ENCODE measurements at regions not wholly inside any gene's neighbourhood (a gene's known extent, or its start where the extent isn't known, plus 50 kb on each side); places are given as distances from the start of the nearest gene placed in this dataset.

DNA sequence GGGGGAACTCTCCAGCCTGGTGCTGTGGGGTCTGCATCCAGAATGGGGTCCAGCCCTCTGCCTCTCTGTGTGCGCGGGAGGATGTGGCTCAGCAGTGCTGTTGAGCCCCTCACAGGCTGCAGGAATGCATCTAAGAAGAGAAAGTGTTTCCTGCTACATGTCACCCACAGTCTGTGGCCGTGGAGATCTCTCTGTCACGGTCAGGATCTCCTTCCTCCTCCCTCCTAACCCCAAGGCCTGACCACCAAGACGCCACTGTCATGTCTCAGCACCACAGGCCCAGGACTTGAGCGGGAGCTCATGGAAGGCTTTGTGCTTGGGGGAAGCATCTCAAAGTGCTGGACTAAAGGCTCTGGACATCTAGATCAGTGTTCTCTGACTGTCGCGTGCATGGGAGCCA is 90.1 kb downstream of the SREK1 start:
- Mint-ChIP-seq H3K27me3 (peaks cover 6% of the 10 kb centered on the region), H3K4me1 (no peaks in the 10 kb centered on the region), H3K27ac (no peak overlapping the region), H3K9me3 (no peaks in the 10 kb centered on the region), H3K4me3 (no peak overlapping the region), H3K36me3 (no peaks in the 10 kb centered on the region)
- no peak for DNase-seq
- CTCF ChIA-PET: no interaction called here

DNA sequence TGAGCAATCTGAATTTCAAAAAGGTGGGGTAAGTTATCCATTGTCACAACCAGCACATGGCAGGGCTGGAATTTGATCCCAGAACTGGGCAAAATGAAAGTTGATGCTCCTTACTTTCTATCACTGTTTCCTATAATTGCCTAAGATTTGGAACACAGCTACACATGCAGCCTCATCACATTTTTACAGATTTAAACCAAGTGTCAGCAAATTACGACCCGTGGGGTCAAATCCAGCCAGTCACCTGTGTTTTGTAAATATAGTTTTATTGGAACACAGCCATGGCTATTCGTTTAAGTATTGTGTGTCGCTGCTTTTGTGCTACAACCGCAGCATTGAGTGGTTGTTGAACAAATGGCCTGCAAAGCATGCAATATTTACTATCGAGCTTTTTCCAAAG is 94.3 kb downstream of the SREK1 start:
- no peak overlapping the region for H3K4me3 Mint-ChIP-seq
- no peaks in the 10 kb centered on the region for H3K9me3 Mint-ChIP-seq
- H3K36me3 Mint-ChIP-seq: no peaks in the 10 kb centered on the region
- H3K27me3 Mint-ChIP-seq: peaks cover 11% of the 10 kb centered on the region
- H3K4me1 Mint-ChIP-seq: no peaks in the 10 kb centered on the region
- DNase-seq: no peak
- CTCF ChIA-PET: interaction anchor here (1.4 kb wide), 1 partner anchor 68 kb away, joined by 8 read pairs; no protein-coding TSS in a partner anchor
- H3K27ac Mint-ChIP-seq: no peak overlapping the region

DNA sequence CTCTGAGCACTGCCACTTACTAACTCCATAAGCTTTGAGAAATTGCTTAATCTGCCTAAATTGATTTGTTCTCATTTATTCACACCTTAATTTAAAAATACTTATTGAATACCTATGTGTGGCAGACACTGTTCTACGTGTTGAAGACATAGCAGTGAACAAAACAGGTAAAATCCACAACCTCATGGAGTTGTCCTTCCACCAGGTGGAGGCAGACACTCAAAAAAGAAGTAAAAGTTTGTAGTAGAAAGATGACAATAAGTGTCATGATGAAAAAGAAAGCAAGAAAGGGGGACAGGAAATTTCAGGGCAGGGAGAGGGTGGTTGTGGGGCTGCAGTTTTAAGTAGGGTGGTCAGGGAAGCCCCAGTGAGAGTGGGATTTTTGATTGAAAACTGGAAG is 94.9 kb downstream of the SREK1 start:
- no peak overlapping the region for H3K27ac Mint-ChIP-seq
- no peaks in the 10 kb centered on the region for H3K4me1 Mint-ChIP-seq
- H3K9me3 Mint-ChIP-seq: no peaks in the 10 kb centered on the region
- H3K36me3 Mint-ChIP-seq: no peaks in the 10 kb centered on the region
- H3K27me3 Mint-ChIP-seq: peaks cover 12% of the 10 kb centered on the region
- no peak overlapping the region for H3K4me3 Mint-ChIP-seq
- DNase-seq: no peak
- CTCF ChIA-PET: interaction anchor here (1.4 kb wide), 1 partner anchor 67 kb away, joined by 8 read pairs; no protein-coding TSS in a partner anchor

GRCh38 chr5:66241136-66241825 is 97.2 kb downstream of the SREK1 start:
- Mint-ChIP-seq H3K36me3 (no peaks in the 10 kb centered on the region), H3K4me3 (no peak overlapping the region), H3K27ac (no peak overlapping the region), H3K27me3 (peaks cover 9% of the 10 kb centered on the region), H3K9me3 (no peaks in the 10 kb centered on the region), H3K4me1 (no peaks in the 10 kb centered on the region)
- CTCF ChIA-PET: no interaction called here
- DNase-seq: no peak

- DNase-seq: no peak
- Mint-ChIP-seq H3K9me3 (no peaks in the 10 kb centered on the region), H3K4me3 (no peak overlapping the region), H3K27ac (no peak overlapping the region), H3K4me1 (no peaks in the 10 kb centered on the region), H3K36me3 (no peaks in the 10 kb centered on the region), H3K27me3 (peaks cover 9% of the 10 kb centered on the region)
- CTCF ChIA-PET: no interaction called here
Observed at GRCh38 chr5:66242050-66242715, 98.1 kb downstream of the SREK1 start.

DNA sequence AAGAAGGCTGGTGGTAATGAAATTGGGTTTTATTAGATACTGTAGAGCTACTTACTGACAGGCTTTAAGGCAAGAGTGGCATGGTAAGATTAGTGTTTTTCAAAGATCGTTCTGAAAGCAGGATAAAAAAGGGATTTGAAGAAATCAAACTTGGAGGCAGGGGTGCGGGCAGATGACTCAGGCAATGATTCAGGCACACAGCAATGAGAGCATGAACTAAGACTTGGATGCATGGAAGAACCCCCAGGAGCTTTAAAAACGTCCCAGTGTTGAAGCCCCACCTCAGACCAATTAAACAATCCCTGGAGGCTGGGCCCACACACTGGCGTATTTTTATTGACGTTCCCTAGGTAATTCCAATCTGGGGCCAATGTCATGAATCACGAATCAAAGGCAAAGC is 102.5 kb downstream of the SREK1 start:
- Mint-ChIP-seq H3K4me3 (no peak overlapping the region), H3K9me3 (no peaks in the 10 kb centered on the region), H3K4me1 (no peaks in the 10 kb centered on the region), H3K27ac (no peak overlapping the region), H3K27me3 (peaks cover 9% of the 10 kb centered on the region), H3K36me3 (no peaks in the 10 kb centered on the region)
- CTCF ChIA-PET: interaction anchor here (0.5 to 2.0 kb wide), 2 partner anchors 60 to 368 kb away, joined by 3 to 4 read pairs; no protein-coding TSS in a partner anchor
- DNase-seq: no peak

- Mint-ChIP-seq H3K36me3 (no peaks in the 10 kb centered on the region), H3K27ac (no peak overlapping the region), H3K27me3 (peaks cover 9% of the 10 kb centered on the region), H3K9me3 (no peaks in the 10 kb centered on the region), H3K4me3 (no peak overlapping the region), H3K4me1 (no peaks in the 10 kb centered on the region)
- DNase-seq: no peak
- CTCF ChIA-PET: interaction anchor here (2.0 kb wide), 1 partner anchor 59 kb away, joined by 4 read pairs; no protein-coding TSS in a partner anchor
Observed at GRCh38 chr5:66247176-66247960, 103.3 kb downstream of the SREK1 start.

DNA sequence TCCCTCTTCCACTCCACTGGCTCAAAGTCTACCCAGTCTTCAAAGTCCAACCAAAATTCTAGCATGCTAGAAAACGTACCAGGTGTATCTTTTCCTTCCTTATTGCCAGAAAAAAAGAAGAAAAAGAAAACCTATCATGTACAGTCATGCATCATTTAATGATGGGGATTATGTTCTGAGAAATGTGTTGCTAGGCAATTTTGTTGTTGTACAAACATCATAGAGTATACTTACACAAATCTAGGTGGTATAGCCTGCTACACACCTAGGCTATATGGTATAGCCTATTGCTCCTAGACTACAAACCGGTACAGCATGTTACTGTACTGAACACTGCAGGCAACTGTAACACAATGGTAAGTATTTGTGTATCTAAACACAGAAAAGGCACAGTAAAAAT is 104.8 kb downstream of the SREK1 start:
- Mint-ChIP-seq H3K27me3 (peaks cover 9% of the 10 kb centered on the region), H3K27ac (no peak overlapping the region), H3K4me1 (no peaks in the 10 kb centered on the region), H3K9me3 (no peaks in the 10 kb centered on the region), H3K36me3 (no peaks in the 10 kb centered on the region), H3K4me3 (no peak overlapping the region)
- DNase-seq: no peak
- CTCF ChIA-PET: no interaction called here

GRCh38 chr5:66249920-66250319 is 105.8 kb downstream of the SREK1 start:
- H3K4me1 Mint-ChIP-seq: no peaks in the 10 kb centered on the region
- DNase-seq: no peak
- H3K36me3 Mint-ChIP-seq: no peaks in the 10 kb centered on the region
- no peaks in the 10 kb centered on the region for H3K9me3 Mint-ChIP-seq
- H3K27ac Mint-ChIP-seq: no peak overlapping the region
- CTCF ChIA-PET: no interaction called here
- peaks cover 5% of the 10 kb centered on the region for H3K27me3 Mint-ChIP-seq
- H3K4me3 Mint-ChIP-seq: no peak overlapping the region

- Mint-ChIP-seq H3K9me3 (no peaks in the 10 kb centered on the region), H3K27me3 (peaks cover 5% of the 10 kb centered on the region), H3K4me3 (no peak overlapping the region), H3K36me3 (no peaks in the 10 kb centered on the region), H3K4me1 (no peaks in the 10 kb centered on the region), H3K27ac (no peak overlapping the region)
- DNase-seq: no peak
- CTCF ChIA-PET: no interaction called here
Observed at GRCh38 chr5:66252849-66253248, 108.7 kb downstream of the SREK1 start.

DNA sequence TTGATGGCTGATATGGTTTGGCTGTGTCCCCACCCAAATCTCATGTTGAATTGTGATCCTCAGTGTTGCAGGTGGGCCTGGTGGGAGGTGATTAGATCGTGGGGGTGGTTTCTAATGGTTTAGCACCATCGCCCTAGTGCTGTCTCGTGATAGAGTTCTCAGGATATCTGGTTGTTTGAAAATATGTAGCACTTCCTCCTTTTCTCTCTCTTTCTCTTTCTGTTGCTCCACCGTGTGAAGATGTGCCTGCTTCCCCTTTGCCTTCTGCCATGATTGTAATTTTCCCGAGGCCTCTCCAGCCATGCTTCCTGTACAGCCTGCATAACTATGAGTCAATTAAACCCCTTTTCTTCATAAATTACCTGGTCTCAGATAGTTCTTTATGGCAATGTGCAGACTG is 111.6 kb downstream of the SREK1 start:
- Mint-ChIP-seq H3K4me1 (no peaks in the 10 kb centered on the region), H3K36me3 (no peaks in the 10 kb centered on the region), H3K27ac (no peak overlapping the region), H3K4me3 (no peak overlapping the region), H3K9me3 (no peaks in the 10 kb centered on the region), H3K27me3 (peaks cover 5% of the 10 kb centered on the region)
- CTCF ChIA-PET: no interaction called here
- no peak for DNase-seq

- H3K9me3 Mint-ChIP-seq: no peaks in the 10 kb centered on the region
- no peaks in the 10 kb centered on the region for H3K36me3 Mint-ChIP-seq
- no peak overlapping the region for H3K27ac Mint-ChIP-seq
- no peaks in the 10 kb centered on the region for H3K4me1 Mint-ChIP-seq
- H3K4me3 Mint-ChIP-seq: no peak overlapping the region
- DNase-seq: no peak
- peaks cover 15% of the 10 kb centered on the region for H3K27me3 Mint-ChIP-seq
- CTCF ChIA-PET: no interaction called here
Observed at GRCh38 chr5:66273121-66273520, 129.0 kb downstream of the SREK1 start.

DNA sequence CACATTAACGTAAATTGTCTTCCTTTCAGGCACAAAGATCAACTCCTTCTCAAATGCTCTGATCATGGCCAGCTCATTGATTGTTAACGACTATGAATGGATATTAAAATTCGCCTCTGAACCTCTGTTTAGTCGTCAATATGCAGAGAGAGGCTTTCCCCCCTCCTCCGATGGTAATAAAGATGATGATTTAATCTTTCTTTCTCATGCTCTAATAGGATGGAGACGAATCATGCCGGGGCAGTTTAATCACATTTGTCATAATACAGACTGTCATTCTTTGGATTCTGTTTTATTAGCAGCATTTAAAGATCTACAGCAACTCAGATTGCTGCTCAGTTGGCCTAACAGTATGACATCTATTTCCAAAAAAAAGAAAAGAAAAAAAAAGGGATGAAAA is 132.9 kb downstream of the SREK1 start:
- Mint-ChIP-seq H3K27ac (no peak overlapping the region), H3K36me3 (no peaks in the 10 kb centered on the region), H3K9me3 (no peaks in the 10 kb centered on the region), H3K27me3 (peaks cover 15% of the 10 kb centered on the region), H3K4me3 (no peak overlapping the region), H3K4me1 (no peaks in the 10 kb centered on the region)
- CTCF ChIA-PET: no interaction called here
- no peak for DNase-seq

- no peaks in the 10 kb centered on the region for H3K36me3 Mint-ChIP-seq
- no peak for DNase-seq
- CTCF ChIA-PET: no interaction called here
- H3K27me3 Mint-ChIP-seq: peaks cover 15% of the 10 kb centered on the region
- H3K4me1 Mint-ChIP-seq: no peaks in the 10 kb centered on the region
- H3K4me3 Mint-ChIP-seq: no peak overlapping the region
- no peaks in the 10 kb centered on the region for H3K9me3 Mint-ChIP-seq
- no peak overlapping the region for H3K27ac Mint-ChIP-seq
Observed at GRCh38 chr5:66277981-66278380, 133.9 kb downstream of the SREK1 start.

DNA sequence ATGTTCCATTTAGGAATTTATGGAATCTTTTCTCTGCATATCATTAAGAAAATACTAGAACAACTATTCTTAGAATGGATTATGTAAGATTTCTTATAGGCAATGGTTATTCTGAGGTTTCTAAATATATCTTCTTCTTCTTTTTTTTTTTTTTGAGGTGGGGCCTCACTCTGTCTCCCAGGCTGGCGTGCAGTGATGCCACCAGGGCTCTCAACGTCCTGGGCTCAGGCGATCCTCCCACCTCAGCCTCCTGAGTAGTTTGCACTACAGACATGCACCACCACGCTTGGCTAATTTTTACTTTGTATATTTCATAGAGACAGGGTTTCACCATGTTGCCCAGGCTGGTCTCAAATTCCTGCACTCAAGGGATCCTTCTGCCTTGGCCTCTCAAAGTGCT is 137.2 kb downstream of the SREK1 start:
- Mint-ChIP-seq H3K4me3 (no peak overlapping the region), H3K9me3 (no peaks in the 10 kb centered on the region), H3K27ac (no peak overlapping the region), H3K36me3 (no peaks in the 10 kb centered on the region), H3K4me1 (no peaks in the 10 kb centered on the region), H3K27me3 (peaks cover 14% of the 10 kb centered on the region)
- DNase-seq: no peak
- CTCF ChIA-PET: no interaction called here

Measured in activated naive CD4-positive, alpha-beta T cell treated with anti-CD3 and anti-CD28 coated beads, Interleukin-2, amount 10 ng/mL, durations not matched to agents 7 days and 5 days (primary cell).